HG02840 (cell line): ENCODE measurements at regions not wholly inside any gene's neighbourhood (a gene's known extent, or its start where the extent isn't known, plus 50 kb on each side); places are given as distances from the start of the nearest gene placed in this dataset.
A peak's percentile ranks its signal among the peaks of the same experiment; 100 is the strongest.

Experiments used
- ATAC-seq: cut with Tn5 transposase; IDR thresholded peaks from one replicate; pipeline ENCODE4 v1.9.1; 2021; ENCODE audit warnings: mild to moderate bottlenecking, moderate library complexity, moderate number of reproducible peaks; ENCODE audit not compliant: unreplicated experiment, low FRiP score

GRCh38 chr11:121801394-121801748, 314.6 kb downstream of the BLID start:
- no peak for ATAC-seq

DNA sequence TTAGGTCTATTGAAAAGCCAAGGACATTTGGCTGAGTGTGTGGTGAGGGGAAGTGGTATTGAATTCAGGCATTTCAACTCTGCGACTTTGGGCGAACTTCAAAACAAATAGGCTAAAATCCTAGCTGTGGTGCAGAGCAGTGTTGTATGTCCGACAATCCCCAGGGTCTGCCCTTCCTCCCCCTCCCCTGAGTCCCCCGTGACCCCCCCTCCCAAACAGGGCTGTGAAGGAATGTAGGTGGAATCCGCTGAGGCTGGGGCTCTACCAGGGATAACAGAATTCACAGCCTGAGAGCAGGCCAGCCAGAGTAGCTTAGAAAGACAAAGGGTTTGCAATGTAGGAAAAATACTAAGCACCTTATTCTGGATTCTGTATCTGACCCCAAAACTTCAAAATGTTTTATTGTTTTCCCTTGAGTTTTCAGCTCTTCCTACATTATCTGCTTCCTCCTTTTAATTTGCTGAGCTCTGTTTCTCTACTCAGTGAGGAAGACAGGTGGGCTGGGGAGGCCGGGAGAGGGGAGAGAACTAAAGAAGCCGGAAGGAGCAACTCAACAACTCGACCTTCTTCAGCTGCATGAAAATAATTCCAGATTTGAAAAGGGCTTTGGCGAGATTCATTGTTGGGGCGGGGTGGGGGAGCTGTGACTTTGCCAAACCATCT, 315.2 kb downstream of the BLID start:
- no peak for ATAC-seq

- ATAC-seq, result no peak
Measured at GRCh38 chr11:121800240-121800639, 315.8 kb downstream of the BLID start.

DNA sequence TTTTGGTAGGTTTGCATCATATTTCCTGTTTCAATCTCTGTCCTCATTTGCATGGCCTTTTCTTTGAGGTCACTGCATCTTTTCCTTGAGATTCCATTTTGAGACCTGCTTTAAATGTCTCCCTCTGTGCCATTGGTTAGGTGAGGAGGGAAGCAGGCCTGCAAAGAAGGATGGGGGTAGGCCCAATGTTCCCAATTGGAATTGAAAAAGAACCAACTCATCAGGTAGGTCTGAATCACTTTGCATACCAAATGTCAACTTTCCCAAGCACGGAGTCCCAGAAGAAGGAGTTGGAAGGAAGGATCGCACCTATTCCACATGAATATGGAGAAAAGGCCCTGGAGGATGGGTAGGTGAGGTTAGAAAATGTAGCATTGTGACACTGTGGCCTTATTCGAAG, 318.5 kb downstream of the BLID start:
- ATAC-seq, result no peak

- no peak for ATAC-seq
Measured at GRCh38 chr11:121795174-121795573, 320.8 kb downstream of the BLID start.

DNA sequence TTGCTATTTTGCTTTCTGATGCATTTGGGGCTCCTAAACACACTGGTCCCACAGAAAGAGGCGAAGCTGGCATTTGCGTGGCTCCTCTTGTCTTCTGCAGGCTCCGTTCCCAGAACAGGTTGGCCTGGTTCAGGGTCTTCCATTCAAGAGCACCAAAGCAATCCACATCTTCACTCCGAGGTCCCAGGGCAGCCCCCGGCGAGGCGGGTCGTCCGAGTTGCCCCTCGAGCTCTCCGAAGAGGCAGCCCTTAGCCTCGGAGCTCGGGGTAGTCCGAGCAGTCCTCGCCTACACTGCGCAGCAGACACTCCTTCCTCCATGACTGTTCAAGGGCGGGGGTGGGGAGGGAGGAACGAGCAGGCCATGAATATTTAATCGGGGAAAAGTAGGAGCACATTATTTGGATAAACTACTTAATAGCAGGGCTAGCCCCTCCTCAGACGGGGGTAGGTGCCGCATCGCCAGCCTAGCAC, 321.3 kb downstream of the BLID start:
- ATAC-seq, result no peak

DNA sequence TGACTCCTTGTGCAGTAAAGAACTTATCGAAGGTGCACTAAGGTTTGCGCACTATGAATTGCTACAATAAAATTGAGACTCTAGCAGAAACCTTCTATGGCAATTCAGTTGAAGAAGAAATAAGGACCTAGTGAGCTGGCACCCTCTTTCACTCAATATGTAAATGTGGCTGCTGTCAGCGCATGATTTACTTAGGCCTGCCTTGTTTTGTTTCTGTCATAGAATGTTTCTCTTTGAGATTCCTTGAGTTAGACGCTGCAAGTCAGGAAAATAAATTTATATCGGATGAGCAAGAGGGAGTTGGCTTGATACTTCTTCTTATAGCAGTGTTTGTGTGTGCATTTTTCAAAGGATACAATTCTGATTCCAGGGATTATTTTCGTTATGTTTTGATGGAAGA, 322.1 kb downstream of the BLID start:
- ATAC-seq, result no peak

DNA sequence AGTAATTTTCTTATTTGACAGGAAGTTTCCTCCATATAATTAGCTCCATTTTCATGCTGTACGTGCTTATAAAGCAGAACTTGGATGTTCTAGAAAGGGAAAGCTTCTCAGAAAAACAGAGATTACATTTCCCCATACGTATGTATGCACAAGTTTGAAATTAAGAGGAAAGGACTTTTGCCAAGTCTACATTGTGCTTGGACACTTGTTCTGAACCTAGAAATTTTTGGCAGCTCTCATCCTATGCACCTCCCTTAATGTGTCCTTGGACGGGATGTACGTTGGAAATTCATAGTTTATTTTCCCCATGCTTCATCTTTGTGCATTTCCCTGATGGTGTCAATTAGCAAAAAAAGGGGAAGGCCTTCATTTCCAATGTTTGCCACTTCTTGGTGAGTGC, 322.7 kb downstream of the BLID start:
- no peak for ATAC-seq

DNA sequence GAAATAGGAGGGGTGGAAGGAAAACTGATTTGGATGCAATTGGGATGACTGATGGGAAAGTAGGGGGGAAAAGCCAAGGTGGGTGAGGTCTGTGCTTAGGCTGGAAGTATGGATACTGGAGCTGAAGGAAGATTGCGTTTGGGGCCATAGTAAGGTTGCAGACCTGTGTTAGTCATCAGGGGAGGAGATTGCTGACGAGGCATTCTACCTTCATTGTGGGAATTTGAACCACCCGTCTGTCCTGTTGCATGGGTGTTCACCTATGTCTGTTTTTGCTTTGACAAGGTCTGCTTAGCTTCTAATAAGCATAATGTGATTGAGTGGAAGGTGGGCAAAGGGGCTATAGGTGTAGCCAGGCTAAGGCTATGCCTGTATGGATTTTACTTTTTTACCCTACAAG, 323.8 kb downstream of the BLID start:
- no peak for ATAC-seq

- ATAC-seq, result no peak
Measured at GRCh38 chr11:121790430-121790829, 325.6 kb downstream of the BLID start.

DNA sequence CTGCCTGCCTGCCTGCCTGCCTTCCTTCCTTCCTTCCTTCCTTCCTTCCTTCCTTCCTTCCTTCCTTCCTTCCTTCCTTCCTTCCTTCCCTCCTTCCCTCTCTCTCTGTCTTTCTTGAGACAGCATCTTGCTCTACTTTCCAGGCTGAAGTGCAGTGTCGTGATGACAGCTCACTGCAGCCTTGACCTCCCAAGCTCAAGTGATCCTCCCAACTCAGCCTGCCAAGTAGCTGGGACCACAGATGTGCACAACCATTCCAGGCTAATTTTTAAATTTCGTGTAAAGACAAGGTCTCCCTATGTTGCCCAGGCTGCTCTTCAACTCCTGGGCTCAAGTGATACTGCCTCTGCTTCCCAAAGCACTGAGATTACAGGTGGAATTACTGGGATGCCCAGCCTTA, 328.2 kb upstream of the SORL1-AS1 start:
- no peak for ATAC-seq

DNA sequence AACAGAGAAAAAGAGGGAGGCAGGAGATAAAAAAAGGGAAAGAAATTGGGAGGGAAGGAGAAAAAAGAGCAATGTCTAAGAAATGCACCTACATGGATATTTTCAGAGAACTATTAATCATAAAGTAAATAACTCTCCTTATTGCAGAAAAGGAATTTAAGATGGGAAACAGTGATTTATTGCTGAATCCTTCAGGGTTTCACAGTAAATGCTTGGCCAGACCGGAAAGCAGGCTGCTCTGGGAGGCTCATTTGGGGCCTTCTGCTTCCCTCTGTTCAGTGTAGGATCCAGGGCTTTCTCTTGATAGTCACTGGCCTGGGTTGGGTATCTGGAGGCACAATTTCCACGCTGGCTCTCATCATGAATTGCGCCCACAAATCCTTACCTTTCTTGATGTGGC, 324.3 kb upstream of the SORL1-AS1 start:
- no peak for ATAC-seq

DNA sequence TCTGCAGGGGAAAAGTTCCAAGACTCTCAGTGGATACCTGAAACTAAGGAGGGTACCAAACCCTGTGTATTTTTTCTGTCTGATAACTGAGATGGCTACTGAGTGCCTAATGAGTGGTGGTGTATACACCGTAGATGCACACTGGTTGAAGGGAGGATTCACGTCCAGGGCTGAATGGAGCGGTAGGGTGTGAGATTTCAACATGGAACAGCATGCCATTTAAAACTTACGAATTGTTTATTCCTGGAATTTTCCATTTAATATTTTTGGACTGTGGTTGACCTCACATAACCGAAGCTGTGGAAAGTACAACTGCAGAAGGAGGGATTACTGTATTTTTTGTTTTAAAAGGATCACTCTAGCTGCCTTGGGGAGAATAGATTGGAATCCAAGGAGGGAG, 322.5 kb upstream of the SORL1-AS1 start:
- no peak for ATAC-seq

DNA sequence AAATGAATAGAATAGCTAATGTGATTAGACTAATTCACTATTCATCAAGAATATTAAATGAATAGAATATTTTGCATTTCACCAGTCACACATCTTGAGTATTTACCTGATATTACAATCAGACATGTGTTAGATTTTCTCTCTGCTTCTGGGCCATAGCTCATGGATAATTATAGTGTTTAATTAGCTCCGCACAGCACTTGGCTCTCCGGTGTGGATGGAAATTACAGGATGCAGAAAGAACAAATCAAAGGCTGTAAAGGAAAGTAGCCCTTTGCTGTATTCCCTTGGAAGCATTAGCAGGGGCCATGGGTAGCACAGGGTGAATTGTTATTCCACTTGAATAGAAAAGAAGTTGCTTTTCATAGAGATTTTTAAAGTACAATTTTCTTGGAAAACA, 320.3 kb upstream of the SORL1-AS1 start:
- ATAC-seq, result no peak

DNA sequence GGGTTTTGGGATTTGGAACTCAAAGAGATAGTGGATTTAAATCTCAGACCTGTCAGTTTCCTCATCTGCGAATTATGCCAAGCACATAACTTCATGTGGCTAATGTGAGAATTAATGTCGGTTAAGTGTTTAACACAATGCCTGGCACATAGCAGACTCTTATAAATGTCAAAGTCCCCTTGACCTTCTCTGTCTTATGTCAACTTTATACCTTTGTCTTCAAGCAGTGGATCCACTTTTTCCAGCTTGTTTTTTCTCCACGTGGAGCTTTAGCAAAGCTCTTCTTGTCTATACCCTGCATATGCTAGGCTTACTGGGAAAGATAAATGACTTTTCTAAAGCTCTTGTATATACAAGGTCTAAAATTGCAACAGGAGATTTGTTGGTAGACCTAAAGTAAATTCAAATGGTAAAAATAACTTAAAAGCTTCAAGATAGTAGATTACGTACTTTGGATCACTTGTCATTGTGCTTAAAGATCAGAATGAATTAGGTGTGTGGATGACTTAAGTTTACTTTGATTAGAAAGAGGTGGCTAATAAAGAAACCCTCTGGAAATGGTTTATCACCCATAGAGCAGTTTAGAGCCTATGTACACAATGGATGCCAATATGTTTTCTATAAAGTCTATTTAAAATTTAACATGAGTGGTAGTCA, 318.3 kb upstream of the SORL1-AS1 start:
- ATAC-seq, result no peak

GRCh38 chr11:121769191-121769590, 316.4 kb upstream of the SORL1-AS1 start:
- no peak for ATAC-seq

DNA sequence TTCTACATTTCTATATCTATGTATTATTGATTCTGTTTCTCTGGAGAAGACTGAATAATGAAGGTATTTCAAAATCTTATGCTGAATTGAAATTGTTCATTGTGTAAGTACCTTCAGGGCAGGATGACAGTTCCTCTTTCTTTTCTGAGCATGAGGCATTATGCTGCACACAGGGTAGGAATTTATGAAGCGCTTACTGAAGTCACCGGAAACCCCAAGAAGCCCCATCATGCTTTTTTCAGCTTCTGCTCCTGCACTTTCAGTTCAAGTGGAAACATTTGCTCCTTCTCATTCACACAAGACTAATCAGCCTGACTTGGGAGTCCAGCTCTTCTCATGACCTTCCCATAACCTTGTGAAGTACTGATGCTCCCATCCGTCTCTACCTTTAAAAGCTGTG, 314.7 kb upstream of the SORL1-AS1 start:
- peak; percentile 66 for ATAC-seq

DNA sequence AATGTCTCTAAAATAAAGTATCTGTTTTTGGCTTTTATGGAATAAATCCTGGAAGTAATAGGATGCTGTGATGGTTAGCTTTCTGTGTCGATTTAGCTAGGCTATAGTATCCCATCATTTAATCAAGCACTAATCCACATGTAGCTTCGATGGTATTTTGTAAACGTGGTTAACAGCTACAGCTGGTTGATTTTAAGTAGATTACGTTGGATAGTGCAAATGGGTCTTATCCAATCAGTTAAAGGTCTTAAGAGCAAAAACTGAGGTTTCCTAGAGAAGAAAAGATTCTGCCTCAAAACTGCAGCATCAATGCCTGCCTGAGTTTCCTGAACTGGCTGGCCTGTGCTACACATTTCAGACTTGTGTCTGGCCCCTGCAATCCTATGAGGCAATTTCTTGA, 314.2 kb upstream of the SORL1-AS1 start:
- no peak for ATAC-seq

DNA sequence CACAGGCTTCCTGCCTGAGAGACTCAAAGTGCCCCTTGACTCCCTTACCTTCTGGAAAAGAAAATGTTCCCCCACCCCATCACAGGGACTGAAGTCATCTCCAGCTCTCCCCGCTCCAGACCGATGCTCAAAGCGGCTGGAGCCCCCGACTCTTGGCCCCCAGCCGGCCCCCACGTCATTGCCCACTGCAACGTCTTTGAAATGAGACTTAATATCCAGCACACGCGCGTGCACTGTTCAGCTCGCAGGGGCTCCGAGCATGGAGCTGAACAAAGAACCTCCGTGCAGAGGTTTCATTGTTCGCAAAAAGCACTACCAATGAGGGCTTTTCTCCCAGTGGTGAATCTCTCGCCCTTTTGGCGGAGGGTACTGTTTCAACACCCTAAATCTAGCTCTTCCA, 313.4 kb upstream of the SORL1-AS1 start:
- no peak for ATAC-seq

GRCh38 chr11:121763526-121763925, 310.8 kb upstream of the SORL1-AS1 start:
- ATAC-seq, result peak; percentile 72

GRCh38 chr11:121762820-121763219, 310.1 kb upstream of the SORL1-AS1 start:
- ATAC-seq, result no peak

DNA sequence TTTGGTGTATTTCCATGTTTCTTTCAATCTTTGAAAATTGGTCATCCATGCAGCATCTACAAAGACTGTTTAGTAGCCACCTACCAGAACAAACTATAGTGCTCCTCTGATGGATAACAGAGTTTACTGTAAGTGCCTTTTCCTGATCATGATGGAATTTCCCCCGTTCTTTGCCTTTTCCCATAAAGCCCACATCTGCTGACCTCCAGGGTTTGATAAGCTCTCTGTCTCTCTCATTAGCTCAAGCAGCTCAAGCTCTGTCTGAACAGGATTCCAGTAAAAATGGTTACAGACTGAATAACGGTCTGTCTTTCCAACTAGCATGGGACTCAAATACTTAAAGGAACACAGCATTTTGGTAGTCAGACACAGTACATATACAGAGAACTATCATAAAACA, 308.4 kb upstream of the SORL1-AS1 start:
- ATAC-seq, result no peak
